ENCODE measurements at regions not wholly inside any gene's neighbourhood (a gene's known extent, or its start where the extent isn't known, plus 50 kb on each side); places are given as distances from the start of the nearest gene placed in this dataset.

DNA sequence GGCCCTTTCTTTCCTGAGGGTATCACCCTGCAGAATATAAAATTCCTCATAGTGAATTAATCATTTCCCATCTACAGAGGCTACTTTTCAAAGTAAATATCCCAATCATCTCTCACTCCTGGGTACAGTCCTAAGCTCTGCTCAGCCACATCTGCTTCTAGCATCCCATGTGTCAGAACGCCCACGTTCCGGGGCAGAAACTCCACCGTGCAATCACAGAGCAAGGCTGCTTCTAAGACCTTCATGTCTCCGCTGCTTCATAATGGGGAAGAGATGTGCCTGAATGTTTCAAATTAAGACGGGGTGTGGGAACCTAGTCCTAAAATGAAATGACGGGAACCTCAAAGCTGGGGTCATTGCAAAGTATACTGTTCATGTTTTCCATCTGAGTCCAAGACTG, 208.8 kb upstream of the GMDS start:
- DNase-seq: no peak

DNA sequence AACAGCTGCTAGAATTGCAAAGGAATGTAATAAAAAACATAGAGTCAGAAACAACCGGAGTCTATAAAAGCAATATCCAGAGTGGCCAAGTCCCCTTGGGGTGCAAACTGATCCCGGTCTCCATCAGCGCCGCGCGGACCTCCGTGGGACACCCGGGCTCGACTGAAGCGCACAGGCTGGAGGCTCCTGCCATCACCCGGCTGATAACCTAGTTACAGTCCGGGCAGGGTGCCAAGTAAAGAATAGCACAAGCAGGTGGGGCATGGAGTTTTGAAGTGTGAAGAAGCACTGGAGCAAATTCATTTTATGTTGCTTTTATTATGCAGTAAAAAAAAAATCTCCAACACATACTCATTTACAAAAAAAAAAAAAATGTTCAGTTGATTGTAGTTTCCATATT, 205.1 kb upstream of the GMDS start:
- DNase-seq: peak; percentile 13

DNA sequence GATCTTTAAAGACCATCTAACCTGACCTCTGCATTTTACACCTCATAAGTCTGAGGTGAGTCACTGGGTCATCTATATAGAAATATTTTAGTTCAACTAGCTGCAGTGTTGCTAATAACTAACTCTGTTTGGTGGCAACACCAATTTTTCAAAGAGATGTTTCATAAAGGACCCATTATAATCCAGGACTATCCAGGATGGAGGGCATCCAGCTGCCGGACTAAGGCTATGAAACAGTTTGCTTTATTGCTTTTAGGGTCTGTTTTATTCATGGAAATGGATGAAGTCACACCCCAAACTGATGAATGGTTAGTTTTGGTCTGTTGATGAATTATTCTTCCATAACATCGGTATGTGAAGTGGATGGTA, 204.2 kb upstream of the GMDS start:
- DNase-seq: no peak

DNA sequence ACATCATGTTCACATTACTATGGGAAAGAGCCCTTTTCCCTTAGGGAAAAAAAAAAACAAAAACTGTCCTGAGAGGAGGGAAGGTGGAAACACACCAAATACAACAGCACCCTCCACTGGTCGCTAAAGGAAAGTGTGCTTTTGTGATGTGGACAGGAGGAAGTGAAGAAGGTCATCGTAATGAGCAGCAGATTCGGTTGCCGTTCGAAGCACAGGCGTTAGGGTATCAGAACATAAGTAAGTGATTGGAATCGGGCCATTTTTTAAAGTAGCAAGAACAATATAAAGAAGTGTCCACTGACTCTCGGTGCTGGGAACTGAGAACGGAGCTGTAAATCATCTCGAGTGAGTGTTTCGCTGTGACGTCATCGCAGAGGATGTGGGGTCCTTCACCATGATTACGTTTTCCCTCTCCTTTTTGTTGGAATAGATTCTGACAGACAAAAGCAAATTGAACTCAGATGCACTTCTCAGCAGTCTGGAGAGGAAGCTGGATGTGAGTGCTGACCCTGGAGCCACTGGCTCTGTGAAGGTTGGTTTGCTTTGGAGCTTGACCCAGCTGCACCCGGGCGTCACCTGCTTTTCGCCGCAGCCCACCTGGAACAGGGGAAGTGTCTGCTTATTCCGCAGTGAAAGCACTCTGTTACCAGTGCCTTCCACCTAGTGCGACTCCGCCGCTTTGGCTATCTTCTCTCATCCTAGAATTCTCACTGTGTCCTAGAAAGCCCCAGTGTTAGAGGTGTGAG, 203.6 kb upstream of the GMDS start:
- DNase-seq: peak; percentile 53

DNA sequence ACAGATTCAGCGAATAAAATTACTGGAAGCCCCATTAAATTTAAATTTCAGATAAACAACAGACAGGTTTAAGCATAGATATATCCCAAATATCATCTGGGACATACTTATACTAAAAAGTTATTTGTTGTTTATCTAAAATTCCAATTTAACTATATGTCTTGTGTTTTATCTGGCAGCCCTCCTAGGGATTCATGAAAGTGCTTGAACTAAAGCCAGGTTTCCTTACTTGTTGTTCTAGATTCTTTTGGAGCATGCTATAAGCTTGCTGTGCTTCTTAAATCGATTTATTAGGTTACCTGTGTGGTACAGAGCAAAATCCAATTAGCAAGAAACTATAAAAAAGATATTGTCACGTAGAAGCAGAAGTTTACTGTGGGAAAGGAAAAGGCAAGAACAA, 202.5 kb upstream of the GMDS start:
- no peak for DNase-seq

DNA sequence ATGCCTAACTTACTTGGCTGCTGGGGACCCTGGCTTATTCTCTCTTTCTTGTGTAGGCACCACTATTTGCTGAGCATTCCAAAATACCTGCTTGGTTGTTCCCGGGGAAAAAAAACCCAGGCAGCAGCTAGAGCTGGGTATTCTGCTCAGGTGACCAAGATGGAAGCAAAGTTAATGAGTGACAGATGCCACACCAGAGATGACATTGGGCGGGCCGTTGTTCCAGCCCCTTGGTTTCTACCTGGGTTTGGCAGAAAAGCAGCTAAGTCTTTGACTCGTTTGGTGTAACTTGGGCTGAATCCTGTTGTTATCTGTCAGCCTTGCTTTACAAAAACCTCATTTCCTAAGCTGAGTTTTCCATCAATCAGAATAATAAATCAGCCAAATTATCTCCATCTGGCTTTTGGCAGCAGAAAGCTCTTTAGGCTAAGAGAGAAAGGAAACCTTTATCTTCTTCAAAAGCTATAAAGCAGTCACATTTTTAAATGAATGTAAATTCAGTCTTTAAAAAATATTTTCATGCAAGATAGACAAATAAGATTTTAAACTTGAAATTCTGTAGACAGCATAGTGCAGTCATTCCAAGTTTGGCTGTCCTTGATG, 202.0 kb upstream of the GMDS start:
- peak; percentile 0 for DNase-seq

DNA sequence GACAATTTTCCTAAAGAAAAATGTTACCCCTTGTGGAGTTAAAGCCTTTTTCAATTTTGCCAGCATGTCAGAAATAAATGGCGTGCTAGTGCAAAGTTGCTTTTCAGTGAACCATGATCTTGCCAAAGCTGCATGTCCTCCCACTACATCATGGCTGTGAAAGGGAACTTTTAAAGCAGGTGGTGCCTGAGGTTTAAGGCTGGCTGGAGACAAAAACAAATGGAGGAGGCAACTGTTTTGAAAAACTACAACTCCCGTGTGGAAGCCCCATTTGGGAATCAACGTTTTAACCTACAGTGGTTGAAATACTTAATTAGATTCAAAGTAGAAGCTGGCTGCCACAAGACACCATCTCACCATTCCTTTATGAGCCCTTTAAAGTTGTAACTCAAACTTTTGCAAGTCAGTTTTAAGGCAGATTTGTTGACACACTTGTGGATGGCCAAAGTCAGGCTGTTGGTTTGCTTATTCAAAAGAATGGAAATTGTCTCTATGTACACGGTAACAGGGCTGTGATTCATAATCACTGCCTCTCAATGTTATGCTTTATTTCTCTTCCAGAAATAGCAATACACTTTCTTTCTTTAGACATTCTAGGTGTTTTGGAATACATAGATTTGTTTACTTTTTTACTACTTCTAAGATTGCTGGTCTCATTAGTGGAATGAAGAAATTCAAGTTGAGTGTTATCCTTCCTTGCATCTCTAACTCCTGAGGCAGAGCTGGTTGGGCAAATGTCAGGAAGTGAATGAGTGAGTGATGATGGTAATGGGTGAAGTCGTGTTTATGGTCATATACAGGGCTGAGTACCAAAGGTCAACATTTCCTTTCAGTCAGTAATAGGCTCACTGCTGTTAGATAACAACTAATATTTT, 196.4 kb upstream of the GMDS start:
- no peak for DNase-seq

DNA sequence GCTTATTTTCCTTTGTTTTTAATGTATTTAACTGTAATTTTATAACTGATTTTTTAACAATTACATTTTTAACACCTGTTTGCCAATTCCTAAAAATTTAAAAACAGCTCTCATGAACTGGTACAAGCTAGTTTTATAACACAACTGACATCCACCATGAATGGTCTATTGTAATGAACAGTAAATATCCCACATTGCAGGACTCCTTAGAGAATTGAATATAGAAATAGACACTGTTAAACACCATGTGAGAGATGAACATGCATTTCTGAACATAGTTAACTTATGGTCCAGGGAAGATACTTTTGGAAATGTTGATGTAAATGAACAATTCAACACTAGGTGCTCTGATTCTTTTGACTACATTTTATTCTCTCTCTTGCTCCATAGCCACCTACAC, 195.1 kb upstream of the GMDS start:
- DNase-seq: no peak

DNA sequence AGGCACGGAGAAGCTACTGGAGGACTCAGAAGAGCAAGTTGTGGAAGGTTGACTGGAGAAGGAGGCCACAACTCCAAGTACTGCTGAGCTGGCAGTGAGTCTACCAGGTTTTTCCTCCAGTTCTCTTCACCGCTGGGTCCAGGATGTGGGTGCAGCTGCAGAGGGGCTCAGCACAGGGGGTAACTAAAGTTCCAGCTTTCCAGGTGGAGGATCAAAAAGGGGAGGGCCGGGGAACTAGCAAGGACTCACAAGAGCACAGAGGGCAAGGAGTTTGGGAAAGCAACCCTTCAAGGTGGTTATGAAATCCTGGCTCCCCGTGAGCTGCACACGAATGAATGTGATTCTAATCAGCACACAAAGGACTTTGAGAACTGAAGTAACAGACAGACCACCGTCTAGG, 194.2 kb upstream of the GMDS start:
- no peak for DNase-seq

DNA sequence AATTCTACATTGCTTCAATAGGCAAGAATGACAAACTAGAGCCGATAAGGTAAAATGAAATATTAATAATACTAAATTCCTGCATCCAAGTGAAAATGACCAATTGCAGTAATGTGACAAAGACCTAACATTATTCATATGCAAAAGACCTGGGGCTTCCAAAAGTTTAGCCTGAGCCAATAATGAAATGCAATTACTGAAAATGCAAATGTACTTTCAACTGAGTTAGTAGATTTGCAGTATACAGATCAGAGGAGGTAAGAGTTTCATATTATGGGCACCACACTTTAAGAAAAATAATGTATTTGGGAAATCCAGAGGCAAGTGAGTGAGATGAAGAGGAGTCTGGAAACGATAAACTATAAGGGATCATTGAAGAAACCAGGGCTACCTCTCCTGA, 193.7 kb upstream of the GMDS start:
- no peak for DNase-seq

DNA sequence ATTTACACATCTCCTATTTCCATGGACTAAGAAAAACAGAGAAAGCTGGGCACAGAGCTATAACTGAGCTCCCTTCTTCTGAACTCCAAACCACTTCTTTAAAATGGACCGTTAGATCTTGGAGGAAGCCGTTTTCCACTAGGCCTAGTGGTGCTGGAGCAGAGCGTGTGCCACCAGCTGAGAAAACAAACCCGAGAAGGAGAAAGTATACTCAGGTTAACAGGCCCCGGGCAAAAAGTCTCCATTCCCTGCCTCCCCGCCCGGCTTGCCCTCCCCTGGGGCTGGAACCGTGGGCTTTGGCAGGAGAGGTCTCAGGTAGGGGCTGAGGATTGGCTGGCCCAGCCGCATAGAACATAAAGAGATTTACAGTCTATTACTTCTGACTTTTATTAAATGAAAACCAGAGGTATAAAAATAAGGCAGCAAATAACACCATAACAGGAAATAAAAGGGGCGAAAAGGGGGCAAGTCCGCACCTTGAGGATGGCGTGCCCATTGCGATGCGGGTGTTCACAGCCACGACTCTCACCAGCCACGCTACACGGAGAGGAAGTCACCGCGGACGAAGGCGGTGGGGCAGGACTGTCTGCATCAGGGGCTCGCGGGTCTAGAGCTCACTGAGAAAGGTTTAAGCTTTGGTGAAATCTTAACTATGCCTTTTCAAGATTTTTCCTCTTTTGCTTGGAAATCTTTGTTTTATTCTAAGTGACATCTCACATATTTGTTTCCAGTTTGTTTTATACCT, 191.2 kb upstream of the GMDS start:
- no peak for DNase-seq

DNA sequence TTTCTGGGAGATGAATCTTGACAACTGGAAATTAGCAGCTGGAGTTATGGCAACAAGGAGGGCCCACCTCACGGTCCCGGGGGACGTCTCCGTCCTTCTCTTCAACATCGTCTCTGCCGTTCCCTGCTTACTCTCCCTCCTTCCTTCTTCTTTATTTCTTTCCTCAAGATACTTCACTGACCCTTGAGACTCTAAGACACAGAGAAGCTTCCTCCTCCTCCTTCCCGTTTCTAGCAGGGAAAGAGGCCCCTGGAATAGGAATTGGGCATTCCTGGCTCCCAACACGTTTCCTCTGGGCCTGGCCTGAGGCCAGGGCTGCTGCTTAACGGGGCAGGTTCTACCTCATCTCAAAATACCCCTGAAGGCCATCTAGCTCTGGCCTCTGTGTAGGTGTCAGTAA, 189.9 kb upstream of the GMDS start:
- DNase-seq: no peak

DNA sequence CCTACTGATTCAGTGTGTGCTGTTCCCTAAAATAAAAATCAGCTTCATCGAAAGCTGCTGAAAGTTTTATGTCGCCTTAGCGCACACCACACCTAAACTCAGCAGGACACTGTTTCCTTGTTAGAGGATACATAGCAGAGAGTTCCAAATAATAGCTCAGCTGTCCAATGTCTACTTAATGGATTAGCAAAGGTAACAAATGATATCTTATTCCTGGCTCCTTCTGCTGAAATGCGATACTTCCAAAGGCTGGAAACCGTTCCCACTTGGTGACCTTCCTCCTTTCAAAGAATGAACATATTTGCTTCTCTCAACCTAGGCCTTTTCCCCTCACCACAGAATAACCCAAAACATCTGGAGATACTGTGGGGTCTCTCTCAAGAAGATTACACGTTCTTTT, 189.5 kb upstream of the GMDS start:
- DNase-seq: no peak

DNA sequence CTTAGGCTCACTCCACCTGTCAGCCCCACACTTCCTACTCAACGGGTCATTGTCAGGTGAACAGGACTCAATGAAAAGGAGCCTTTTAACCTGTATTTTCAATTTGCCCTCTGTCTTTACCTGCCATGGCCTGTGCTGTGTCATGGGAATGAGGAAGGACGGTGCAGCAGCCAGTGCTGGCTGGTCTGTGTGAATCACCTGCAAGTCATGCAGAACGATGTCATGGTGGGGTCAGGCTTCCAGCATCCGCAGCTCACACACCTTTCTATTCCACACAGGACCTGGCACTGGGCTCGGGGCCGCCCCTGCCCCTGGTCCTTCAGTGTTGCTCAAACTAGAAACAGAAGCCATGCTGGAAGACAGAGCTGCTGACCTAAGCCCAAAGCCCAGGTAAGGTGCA, 188.7 kb upstream of the GMDS start:
- DNase-seq: no peak

DNA sequence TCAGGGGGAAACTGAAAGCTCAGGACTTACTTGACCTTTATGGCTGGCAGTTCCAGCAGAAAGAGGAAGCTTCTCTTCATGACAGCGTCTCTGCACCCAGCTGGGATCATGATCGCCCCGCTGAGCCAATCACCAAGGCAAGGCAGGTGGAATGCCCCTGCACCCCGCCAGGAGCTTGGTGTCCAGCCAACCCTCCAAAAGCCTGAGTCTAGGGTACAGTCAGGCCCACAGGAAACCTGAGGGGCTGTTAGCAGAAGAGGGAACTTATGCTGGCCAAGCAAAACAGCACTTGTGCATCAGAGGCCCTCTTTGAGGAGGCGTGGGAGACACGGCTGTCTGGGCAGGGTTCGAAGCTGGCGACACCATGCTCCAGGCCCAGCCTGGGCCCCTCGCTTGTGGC, 188.3 kb upstream of the GMDS start:
- DNase-seq: no peak

DNA sequence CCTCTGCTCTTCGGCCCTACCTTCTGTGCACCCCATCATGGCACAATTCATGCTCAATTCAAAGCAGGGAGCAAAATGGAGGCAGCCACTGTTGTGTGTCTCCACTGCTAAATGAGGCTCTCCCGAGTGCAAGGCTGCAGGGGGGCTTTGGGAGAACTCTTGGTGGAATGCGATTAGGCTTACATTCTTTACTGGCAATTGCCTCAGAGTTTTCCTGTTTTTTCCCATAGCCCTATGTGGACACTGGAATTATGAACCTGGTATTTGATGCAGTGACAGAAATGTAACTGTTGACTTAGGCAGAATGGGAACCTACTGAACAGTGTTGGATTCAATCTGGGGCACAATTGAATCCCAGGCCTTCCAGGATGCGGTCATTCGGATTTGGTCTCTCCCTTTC, 187.9 kb upstream of the GMDS start:
- no peak for DNase-seq

DNA sequence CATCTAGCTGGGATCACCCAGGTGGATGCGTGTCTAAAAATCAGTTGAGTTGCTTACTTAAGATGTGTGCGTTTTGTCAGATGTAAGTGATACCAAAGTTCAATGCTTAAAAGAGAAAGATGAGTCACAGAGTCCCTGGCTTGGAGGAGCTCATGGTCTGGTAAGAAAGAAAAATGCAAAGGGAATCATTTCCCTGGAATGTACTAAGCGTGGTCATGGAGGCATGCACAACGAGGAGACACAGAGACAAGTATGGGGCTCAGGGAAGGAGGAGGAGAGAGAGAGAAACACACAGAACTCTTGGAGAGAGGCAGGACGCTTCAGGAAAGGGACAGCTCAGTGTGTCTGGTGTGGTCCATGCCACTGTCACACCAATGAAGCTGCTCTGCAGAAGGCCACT, 186.9 kb upstream of the GMDS start:
- DNase-seq: no peak

DNA sequence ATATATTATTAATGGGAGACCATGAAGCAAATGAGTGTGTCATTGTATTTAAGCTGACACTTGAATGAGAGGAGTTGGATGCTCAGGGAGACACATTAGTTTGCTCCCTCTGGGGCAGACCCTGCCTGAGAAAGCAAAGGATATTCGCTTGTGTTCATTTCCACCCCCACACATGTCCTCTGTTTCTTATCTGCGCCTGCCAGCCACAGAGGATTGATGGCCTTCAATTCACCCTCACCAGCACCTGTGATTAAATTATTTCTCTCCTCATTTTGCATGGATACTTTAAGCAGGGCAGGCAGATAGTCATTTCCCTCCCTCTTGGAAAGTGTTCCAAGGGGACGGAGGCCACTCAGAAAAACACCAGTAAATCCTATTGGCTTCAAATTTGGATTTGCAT, 185.2 kb upstream of the GMDS start:
- DNase-seq: no peak

DNA sequence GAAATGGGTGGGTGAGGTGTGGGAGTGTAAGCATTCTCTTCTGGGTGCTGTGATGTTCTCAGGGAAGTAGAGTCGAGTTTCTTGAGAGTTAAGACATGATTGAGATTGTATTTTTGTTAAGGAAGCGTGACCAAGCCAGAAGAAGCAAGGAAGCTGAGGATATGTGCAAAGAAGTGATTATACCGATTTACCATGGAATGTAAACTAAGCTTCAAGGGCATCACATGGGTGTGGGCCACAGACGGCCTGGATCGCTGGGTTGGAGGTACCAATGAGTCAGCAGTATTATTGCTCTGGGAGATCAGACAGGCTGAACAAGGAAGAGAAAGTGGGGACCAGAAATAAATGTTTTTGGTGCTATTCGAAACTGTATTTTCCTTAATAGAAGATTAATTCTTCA, 184.1 kb upstream of the GMDS start:
- no peak for DNase-seq

DNA sequence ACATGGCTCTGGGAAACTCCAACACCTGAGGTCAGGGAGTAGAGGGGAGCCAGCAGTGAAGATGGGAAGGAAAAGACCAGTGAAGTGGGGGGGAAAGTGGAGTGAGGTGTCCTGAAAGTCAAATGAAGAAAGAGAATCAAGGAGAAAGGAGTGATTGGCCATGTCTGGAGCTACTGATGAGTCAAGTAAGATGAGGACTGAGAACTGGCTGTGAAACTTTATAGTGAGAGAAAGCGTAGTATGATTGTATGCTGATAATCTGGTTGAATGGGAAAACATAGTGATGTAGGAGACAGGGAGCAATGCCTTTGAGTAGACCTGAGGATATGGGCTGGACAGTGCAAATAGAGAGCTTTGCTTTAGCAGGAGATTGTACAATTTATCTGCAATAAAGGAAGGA, 183.6 kb upstream of the GMDS start:
- no peak for DNase-seq

DNA sequence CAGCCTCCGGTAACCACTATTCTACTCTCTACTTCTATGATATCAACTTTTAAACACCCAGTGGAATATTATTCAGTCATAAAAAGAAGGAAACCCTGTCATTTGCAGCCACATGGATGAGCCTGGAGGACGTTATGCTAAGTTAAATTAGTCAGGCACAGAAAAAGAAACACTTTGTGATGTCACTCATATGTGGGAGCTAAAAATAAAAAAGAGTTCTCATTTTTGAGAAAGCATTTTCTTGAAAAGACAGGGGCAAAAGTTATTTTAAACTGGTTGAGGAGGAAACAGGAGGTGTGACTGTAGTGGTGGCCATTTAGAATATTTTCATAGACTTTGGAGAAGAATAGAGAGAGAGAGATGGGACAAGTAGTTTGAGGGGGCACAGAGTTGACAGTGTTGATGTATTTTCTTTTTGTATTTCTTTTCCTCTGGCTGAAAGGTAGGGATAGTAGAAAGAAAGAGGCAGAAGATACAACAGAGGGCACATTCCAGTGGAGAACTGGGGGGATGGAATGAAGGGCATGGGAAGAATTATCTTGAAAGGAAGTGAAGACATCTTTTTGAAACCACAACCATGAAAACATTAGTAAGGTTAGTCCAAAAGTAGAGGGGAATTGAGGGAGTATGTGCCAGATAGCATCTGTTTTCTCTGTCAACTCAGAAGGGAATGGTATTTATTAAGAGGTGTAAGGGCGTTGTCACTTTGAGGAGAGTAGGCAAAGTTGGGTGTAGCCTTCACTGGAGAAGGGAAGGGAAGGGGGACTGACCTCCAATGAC, 181.3 kb upstream of the GMDS start:
- no peak for DNase-seq

DNA sequence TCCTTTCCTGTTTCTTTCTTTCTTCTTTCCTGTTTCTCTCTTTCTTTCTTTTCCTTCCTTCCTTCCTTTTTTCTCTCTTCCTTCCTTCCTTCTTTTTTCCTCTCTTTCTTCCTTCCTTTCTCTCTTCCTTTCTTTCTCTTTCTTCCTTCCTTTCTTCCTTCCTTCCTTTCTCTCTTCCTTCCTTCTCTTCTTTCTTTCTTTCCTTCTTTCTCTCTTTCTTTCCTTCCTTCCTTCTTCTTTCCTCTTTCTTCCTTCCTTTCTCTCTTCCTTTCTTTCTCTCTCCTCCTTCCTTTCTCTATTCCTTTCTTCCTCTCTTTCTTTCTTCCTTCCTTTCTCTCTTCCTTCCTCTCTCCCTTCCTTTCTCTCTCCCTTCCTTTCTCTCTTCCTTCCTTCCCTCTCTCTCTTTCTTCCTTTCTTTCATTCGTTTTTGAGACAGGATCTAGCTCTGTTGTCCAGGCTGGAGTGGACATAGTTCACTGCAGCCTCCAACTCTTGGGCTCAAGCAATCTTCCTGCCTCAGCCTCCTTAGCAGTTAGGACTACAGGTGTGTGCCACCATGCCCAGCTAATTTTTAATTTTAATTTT, 170.8 kb upstream of the GMDS start:
- DNase-seq: no peak

Data from NCI-H1694 treated with DMSO at 0.1 percent for 48 hours (cell line).